GM12875 (cell line): ENCODE measurements at regions not wholly inside any gene's neighbourhood (a gene's known extent, or its start where the extent isn't known, plus 50 kb on each side); places are given as distances from the start of the nearest gene placed in this dataset.

Experiments used
- H3K4me3 ChIP-seq: one replicate; pipeline ENCODE4 v1.5.1; 2011; ENCODE audit warnings: low read depth, low read length, control low read depth
- TF ChIP-seq, protein P1 (sequence below): IDR thresholded peaks from 2 replicates; pipeline ENCODE4 v1.5.1; 2011; ENCODE audit warnings: low read depth, mild to moderate bottlenecking, control low read depth, inconsistent platforms, low read length, moderate library complexity, borderline replicate concordance; ENCODE audit not compliant: insufficient read depth

GRCh38 chr2:13905831-13906230 is 726.7 kb upstream of the LRATD1 start:
- TF ChIP-seq, protein P1, sequence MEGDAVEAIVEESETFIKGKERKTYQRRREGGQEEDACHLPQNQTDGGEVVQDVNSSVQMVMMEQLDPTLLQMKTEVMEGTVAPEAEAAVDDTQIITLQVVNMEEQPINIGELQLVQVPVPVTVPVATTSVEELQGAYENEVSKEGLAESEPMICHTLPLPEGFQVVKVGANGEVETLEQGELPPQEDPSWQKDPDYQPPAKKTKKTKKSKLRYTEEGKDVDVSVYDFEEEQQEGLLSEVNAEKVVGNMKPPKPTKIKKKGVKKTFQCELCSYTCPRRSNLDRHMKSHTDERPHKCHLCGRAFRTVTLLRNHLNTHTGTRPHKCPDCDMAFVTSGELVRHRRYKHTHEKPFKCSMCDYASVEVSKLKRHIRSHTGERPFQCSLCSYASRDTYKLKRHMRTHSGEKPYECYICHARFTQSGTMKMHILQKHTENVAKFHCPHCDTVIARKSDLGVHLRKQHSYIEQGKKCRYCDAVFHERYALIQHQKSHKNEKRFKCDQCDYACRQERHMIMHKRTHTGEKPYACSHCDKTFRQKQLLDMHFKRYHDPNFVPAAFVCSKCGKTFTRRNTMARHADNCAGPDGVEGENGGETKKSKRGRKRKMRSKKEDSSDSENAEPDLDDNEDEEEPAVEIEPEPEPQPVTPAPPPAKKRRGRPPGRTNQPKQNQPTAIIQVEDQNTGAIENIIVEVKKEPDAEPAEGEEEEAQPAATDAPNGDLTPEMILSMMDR: no peak
- H3K4me3 ChIP-seq: no peak overlapping the region

GRCh38 chr2:13916066-13916465 is 716.5 kb upstream of the LRATD1 start:
- TF ChIP-seq, protein P1: no peak
- no peak overlapping the region for H3K4me3 ChIP-seq

GRCh38 chr2:13917958-13918357 is 714.6 kb upstream of the LRATD1 start:
- no peak overlapping the region for H3K4me3 ChIP-seq
- TF ChIP-seq, protein P1: no peak

DNA sequence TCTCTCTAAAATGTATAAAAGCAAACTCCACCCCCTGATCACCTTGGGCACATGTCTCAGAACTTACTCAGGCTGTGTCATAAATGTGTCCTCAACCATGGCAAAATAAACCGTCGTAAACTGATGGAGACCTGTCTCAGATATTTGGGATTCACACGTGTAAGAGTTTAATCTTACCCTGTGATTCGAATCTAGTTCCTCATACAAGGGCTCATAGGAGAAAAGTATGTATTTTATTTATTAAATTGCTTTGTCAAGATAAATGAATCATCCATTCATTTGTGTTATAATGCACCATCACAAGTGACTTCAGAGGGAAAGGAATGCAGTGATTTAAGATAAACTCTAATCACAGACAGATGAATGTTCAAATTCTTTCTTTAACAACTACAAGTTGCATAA is 712.5 kb upstream of the LRATD1 start:
- TF ChIP-seq, protein P1: no peak

DNA sequence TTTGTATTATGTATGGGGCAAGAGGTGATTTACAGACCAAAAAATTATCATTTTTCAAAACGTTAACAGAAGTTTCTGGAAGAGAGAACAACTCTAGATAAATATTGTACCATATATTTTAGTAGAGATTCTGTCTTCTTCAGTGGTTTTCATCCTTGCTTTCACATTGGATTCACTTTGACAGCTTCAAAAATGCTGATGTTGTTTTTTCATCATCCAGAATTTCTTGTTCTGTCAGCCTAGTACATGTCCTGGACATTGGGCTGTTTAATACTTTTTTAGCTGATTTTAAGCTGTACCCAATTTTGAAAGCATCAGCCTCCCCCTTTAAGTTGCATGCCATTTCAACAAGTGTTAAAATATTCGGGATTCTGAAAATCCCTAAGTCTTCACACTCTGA is 711.3 kb upstream of the LRATD1 start:
- no peak overlapping the region for H3K4me3 ChIP-seq
- TF ChIP-seq, protein P1: no peak

More for the DNA sequence above, 712.5 kb upstream of the LRATD1 start:
- no peak overlapping the region for H3K4me3 ChIP-seq

GRCh38 chr2:13923823-13924222 is 708.7 kb upstream of the LRATD1 start:
- TF ChIP-seq, protein P1: no peak

GRCh38 chr2:13942111-13942510 is 690.4 kb upstream of the LRATD1 start:
- H3K4me3 ChIP-seq: no peak overlapping the region
- TF ChIP-seq, protein P1: no peak

More at GRCh38 chr2:13923823-13924222, 708.7 kb upstream of the LRATD1 start:
- no peak overlapping the region for H3K4me3 ChIP-seq
